GM08714 (cell line): ENCODE measurements at regions not wholly inside any gene's neighbourhood (a gene's known extent, or its start where the extent isn't known, plus 50 kb on each side); places are given as distances from the start of the nearest gene placed in this dataset.

Source experiments
- H3K4me3 ChIP-seq: fragments of 200-500 bp; sonication (Bioruptor generic); 2 replicates; pipeline ENCODE4 v1.5.1; 2014; ENCODE audit warnings: mild to moderate bottlenecking, low read length, inconsistent platforms
- ZNF274 ChIP-seq: IDR thresholded peaks from 2 replicates; pipeline ENCODE4 v1.6.1; 2012; ENCODE audit warnings: mild to moderate bottlenecking, low read depth, low read length

- no peak overlapping the region for H3K4me3 ChIP-seq
- no peak for TF ChIP-seq ZNF274
These were observed 618.2 kb downstream of the TBC1D22A start for GRCh38 chr22:47380692-47381091.

GRCh38 chr22:47379037-47379436 lies 616.6 kb downstream of the TBC1D22A start:
- TF ChIP-seq ZNF274 = no peak
- no peak overlapping the region for H3K4me3 ChIP-seq

- TF ChIP-seq ZNF274 = no peak
- H3K4me3 ChIP-seq = no peak overlapping the region
These were observed 615.6 kb downstream of the TBC1D22A start for GRCh38 chr22:47377926-47378560.

DNA sequence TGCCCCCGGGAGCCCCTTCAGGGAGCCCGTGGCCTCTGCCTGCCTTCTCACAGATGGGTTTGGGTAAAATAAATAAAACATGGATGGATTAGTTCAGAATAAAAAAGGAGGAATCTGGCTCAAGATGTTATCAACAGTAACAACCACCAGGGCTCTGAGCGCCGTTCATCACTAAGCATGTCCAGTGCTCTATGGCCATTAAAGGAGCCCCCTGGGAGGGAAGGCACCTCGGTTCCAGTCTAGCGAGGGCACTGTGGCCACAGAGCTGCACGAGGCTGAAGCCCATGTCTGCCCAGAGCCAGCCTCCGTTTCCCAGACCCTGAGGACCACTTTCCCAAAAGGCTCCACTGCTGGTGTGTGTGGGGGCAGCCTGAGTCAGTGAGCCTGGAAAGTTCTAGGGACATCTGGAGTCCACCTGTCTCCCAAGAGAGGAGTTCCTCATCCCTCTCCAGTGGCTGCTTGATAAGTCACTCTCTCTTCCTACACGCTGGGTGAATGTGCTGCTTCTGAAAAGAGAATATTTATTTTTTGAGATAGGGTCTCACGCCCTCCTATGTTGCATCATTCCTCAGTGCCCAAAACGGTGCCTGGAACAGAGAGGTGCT lies 614.6 kb downstream of the TBC1D22A start:
- TF ChIP-seq ZNF274 = no peak
- no peak overlapping the region for H3K4me3 ChIP-seq

DNA sequence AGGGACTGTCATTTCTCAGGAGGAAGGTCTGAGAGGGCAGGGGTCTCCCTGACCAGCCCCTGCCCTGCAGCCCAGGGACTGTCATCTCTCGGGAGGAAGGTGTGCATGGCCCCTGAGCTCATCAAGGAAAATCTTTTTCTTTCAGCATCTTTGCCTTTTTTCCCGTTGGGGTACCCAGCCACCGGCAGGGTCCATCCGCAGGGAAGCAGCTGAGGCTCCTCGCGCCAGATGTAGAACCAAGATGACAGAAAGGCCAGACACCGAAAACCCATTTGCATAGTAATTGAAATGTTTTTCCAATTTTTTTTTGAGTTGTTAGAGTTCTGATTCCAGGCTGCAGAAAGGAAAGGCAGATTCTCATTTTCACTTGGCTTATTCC lies 613.9 kb downstream of the TBC1D22A start:
- no peak for TF ChIP-seq ZNF274
- H3K4me3 ChIP-seq = no peak overlapping the region

DNA sequence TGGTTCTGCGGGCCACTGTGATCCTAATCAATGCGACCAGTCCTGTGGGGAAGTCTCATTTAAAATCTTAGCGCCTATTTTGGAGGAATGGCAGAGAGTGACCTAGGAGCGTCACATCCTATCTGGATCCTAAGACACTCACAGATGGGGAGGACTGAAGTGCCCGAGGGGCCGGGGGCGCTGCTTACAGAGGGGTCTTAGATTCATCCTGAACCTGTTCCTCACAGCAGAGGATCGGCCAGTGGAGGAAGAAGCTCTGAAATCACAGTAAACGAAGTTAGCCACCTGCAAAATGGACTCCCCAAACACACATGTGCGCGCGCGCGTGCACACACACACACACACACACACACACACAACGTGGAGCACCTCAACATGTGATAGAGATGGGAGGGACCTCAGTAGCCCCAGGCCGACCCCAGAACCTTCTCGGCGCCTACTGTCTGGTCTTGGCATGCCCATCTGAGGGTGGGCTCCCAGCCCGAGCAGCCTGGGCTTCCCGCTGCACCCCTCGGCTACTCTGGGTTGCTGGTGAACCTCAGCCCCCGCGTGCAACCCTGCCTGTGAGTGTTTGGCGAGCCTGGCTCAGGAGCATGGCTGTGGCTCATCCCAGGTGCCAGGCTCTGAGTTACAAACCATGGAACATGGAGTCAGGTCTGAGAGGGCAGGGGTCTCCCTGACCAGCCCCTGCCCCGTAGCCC lies 613.3 kb downstream of the TBC1D22A start:
- TF ChIP-seq ZNF274 = no peak
- no peak overlapping the region for H3K4me3 ChIP-seq

GRCh38 chr22:47374901-47375575 lies 612.6 kb downstream of the TBC1D22A start:
- TF ChIP-seq ZNF274 = no peak
- H3K4me3 ChIP-seq = no peak overlapping the region

DNA sequence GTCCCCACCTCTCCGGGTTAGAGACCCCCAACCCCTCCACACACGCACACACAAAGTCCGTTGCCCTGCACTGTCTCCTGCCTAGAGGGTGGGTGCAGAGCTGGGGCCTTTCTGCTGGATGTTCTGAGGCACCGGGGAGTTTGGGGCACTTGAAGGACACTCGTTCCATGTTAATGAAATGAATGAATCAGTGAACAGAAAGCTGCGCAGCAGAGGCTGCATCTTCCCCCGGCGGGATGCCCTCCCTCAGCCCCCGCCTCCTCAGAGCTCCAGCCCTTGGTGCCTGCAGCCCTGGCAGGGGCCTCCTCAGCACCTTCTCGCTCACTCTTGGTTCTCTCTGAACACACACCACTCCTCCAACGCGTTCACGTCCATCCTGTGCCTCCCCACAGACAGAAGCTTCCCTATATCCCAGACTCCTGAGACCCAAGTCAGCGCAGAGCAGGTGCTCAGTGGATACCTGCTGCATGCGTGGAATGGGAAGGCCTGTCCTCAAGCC lies 611.9 kb downstream of the TBC1D22A start:
- H3K4me3 ChIP-seq = no peak overlapping the region
- no peak for TF ChIP-seq ZNF274

DNA sequence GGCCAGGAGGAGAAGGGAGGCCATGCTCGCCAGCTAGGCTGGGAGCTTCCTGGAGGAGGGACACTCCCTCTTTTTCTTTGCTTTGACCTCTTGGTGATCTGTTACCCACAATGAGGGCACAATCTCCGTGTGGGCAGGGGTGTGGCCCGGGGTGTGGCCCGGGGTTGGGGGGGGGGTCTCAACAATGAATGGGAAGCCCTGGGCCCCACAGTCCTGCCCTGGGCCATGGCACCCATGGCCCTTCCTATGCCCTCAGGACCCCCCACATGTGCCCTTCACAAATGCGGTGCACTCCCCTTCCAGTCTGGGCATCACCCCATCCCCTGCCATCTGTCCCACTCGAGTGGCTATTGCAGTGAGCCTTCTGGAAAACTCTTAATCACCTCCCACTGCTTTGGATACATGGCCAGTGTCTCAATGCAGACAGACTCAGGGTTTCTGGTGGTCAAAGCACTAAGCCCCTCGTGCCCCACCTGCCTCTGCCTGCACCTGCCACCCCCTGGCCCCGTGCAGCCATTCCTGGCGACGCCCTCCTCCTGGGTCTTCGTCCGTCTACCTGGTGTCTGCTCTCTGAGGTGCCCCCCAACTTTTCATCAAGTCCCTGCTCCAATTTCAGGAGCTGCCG lies 611.3 kb downstream of the TBC1D22A start:
- TF ChIP-seq ZNF274 = no peak
- no peak overlapping the region for H3K4me3 ChIP-seq

DNA sequence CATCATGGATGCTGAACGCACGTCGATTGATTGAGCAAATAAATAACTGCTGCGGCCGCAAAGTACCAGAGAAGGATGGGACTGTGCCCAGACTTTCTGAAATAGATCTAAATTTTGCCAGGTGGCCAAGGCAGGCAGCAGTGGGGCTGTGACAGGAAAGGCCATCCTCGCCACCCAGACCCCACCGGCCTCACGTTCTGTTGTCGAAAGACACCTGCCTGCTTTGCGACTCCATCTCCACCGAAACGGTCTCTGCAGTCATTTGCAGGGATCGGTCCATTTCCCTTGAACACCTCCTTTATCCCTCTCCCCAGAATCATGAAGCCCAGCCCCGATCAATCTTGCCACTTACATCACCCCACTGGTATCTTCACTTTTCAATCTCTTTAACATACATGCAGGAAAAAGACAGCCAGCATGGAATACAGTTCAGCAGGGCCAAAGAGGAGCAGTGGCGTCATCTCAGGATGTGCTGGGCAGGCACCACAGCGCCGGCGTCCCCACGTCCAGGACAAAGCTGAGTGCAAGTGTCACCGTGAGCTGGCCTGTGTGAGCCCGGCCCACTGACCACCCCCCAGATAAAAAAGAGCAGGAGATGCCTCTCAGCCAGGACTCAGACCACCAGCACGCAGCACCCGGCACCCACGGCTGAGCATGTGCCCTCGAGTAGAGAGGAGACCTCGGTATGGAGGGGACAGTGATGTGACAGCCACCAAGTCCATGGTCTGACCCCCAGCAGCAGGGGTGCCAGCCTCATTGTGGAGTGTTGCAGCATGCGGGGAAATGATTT lies 610.3 kb downstream of the TBC1D22A start:
- TF ChIP-seq ZNF274 = no peak
- H3K4me3 ChIP-seq = no peak overlapping the region

DNA sequence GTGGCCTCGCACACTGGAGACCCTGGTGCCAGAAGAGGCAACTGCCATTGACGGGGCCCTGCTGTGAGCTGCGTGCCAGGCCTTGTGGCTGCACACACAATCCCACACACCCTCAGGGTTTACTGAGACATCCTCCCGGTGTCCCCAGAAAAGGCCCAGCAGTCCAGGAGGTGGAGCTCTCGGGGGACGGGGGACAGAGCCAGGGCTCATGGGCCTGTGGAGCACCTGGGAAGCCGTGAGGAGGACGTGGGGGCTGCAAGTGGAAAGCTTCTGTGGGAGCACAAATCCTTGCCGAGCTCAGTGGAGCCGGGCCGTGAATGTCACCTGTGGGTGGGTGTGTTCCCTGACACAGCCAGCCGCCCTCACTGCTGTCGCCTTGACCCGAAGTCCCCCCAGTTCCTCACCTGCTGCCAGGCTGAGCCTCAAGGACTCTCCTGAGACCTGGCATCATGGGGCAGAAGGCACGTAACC lies 609.7 kb downstream of the TBC1D22A start:
- no peak for TF ChIP-seq ZNF274
- H3K4me3 ChIP-seq = no peak overlapping the region

- H3K4me3 ChIP-seq = no peak overlapping the region
- TF ChIP-seq ZNF274 = no peak
These were observed 609.0 kb downstream of the TBC1D22A start for GRCh38 chr22:47371263-47372090.
